ENCODE measurements at regions not wholly inside any gene's neighbourhood (a gene's known extent, or its start where the extent isn't known, plus 50 kb on each side); places are given as distances from the start of the nearest gene placed in this dataset.

GRCh38 chr1:201724766-201725118, 104.2 kb upstream of the IPO9 start:
- TF ChIP-seq, protein P1, sequence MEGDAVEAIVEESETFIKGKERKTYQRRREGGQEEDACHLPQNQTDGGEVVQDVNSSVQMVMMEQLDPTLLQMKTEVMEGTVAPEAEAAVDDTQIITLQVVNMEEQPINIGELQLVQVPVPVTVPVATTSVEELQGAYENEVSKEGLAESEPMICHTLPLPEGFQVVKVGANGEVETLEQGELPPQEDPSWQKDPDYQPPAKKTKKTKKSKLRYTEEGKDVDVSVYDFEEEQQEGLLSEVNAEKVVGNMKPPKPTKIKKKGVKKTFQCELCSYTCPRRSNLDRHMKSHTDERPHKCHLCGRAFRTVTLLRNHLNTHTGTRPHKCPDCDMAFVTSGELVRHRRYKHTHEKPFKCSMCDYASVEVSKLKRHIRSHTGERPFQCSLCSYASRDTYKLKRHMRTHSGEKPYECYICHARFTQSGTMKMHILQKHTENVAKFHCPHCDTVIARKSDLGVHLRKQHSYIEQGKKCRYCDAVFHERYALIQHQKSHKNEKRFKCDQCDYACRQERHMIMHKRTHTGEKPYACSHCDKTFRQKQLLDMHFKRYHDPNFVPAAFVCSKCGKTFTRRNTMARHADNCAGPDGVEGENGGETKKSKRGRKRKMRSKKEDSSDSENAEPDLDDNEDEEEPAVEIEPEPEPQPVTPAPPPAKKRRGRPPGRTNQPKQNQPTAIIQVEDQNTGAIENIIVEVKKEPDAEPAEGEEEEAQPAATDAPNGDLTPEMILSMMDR (IDR thresholded peaks at IDR 0.05; ENCODE audit: low read depth, low read length, missing input control) = no peak
- TF ChIP-seq REST (IDR thresholded peaks at IDR 0.05) (no peak), TAF1 (conservative IDR thresholded peaks at IDR 0.05) (no peak), HNF4A (conservative IDR thresholded peaks at IDR 0.05) (no peak), FOXA1 (IDR thresholded peaks at IDR 0.05) (no peak), RAD21 (IDR thresholded peaks at IDR 0.05) (no peak), SP1 (IDR thresholded peaks at IDR 0.05) (no peak), YY1 (IDR thresholded peaks at IDR 0.05) (no peak), ZBTB33 (IDR thresholded peaks at IDR 0.05) (no peak)
- TF ChIP-seq, protein P2, sequence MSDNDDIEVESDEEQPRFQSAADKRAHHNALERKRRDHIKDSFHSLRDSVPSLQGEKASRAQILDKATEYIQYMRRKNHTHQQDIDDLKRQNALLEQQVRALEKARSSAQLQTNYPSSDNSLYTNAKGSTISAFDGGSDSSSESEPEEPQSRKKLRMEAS (IDR thresholded peaks at IDR 0.05) = no peak

Measured in liver (tissue), 3 donors.